Activated CD8-positive, alpha-beta memory T cell treated with anti-CD3 and anti-CD28 coated beads for 24 hours (primary cell): ENCODE measurements at regions not wholly inside any gene's neighbourhood (a gene's known extent, or its start where the extent isn't known, plus 50 kb on each side); places are given as distances from the start of the nearest gene placed in this dataset.
"Not testable (repeated sequence)": the region's sequence is repeated elsewhere in the genome, so short reads cannot be mapped to it uniquely, and the experiment has no call there.

Source experiments
- DNase-seq: peaks from one replicate; pipeline ENCODE4 v3.0.0-alpha.2; 2020

- DNase-seq, result no peak
Measured at GRCh38 chr5:174900240-174900865, 176.0 kb downstream of the MSX2 start.

- DNase-seq, result no peak
Measured at GRCh38 chr5:174897281-174897950, 173.0 kb downstream of the MSX2 start.

- no peak for DNase-seq
Measured at GRCh38 chr5:174895360-174895759, 171.0 kb downstream of the MSX2 start.

GRCh38 chr5:174892742-174893141 lies 168.4 kb downstream of the MSX2 start:
- DNase-seq, result no peak

- not testable (repeated sequence) for DNase-seq
Measured at GRCh38 chr5:174880412-174881200, 156.2 kb downstream of the MSX2 start.

GRCh38 chr5:174877987-174878386 lies 153.6 kb downstream of the MSX2 start:
- DNase-seq, result no peak

GRCh38 chr5:174872271-174872670 lies 147.9 kb downstream of the MSX2 start:
- no peak for DNase-seq

GRCh38 chr5:174852143-174852542 lies 127.8 kb downstream of the MSX2 start:
- no peak for DNase-seq

- DNase-seq, result no peak
Measured at GRCh38 chr5:174850565-174851169, 126.3 kb downstream of the MSX2 start.

GRCh38 chr5:174849426-174849825 lies 125.0 kb downstream of the MSX2 start:
- DNase-seq, result no peak

- no peak for DNase-seq
Measured at GRCh38 chr5:174844971-174845370, 120.6 kb downstream of the MSX2 start.

- DNase-seq, result no peak
Measured at GRCh38 chr5:174843263-174844250, 119.2 kb downstream of the MSX2 start.

GRCh38 chr5:174840435-174840834 lies 116.1 kb downstream of the MSX2 start:
- no peak for DNase-seq

- DNase-seq, result no peak
Measured at GRCh38 chr5:174839196-174839595, 114.8 kb downstream of the MSX2 start.

GRCh38 chr5:174837919-174838902 lies 113.8 kb downstream of the MSX2 start:
- DNase-seq, result no peak

GRCh38 chr5:174834081-174834480 lies 109.7 kb downstream of the MSX2 start:
- DNase-seq, result no peak

- no peak for DNase-seq
Measured at GRCh38 chr5:174832811-174833210, 108.4 kb downstream of the MSX2 start.

- no peak for DNase-seq
Measured at GRCh38 chr5:174832025-174832424, 107.6 kb downstream of the MSX2 start.

- no peak for DNase-seq
Measured at GRCh38 chr5:174831031-174831660, 106.8 kb downstream of the MSX2 start.

GRCh38 chr5:174829511-174829864 lies 105.1 kb downstream of the MSX2 start:
- DNase-seq, result no peak
